Osteocyte (in vitro differentiated cells): ENCODE measurements at regions not wholly inside any gene's neighbourhood (a gene's known extent, or its start where the extent isn't known, plus 50 kb on each side); places are given as distances from the start of the nearest gene placed in this dataset.

ENCODE experiments used
- DNase-seq: peaks from one replicate; pipeline ENCODE4 v3.0.0; 2021; ENCODE audit warnings: mixed read lengths; ENCODE audit not compliant: unreplicated experiment; ENCODE audit errors: extremely low spot score
- H3K27ac Mint-ChIP-seq: one replicate; pipeline ENCODE4 v1.8.0; 2021; ENCODE audit warnings: mild to moderate bottlenecking, mixed read lengths; ENCODE audit not compliant: unreplicated experiment
- H3K27me3 Mint-ChIP-seq: one replicate; pipeline ENCODE4 v1.8.0; 2021; ENCODE audit warnings: mixed read lengths; ENCODE audit not compliant: unreplicated experiment
- H3K36me3 Mint-ChIP-seq: one replicate; pipeline ENCODE4 v1.8.0; 2021; ENCODE audit warnings: mixed read lengths; ENCODE audit not compliant: unreplicated experiment
- H3K4me1 Mint-ChIP-seq: one replicate; pipeline ENCODE4 v1.8.0; 2021; ENCODE audit warnings: mixed read lengths; ENCODE audit not compliant: unreplicated experiment
- H3K4me3 Mint-ChIP-seq: one replicate; pipeline ENCODE4 v1.8.0; 2021; ENCODE audit warnings: mild to moderate bottlenecking, moderate library complexity, mixed read lengths; ENCODE audit not compliant: unreplicated experiment
- H3K9me3 Mint-ChIP-seq: one replicate; pipeline ENCODE4 v1.8.0; 2021; ENCODE audit warnings: mixed read lengths; ENCODE audit not compliant: unreplicated experiment
- CTCF ChIP-seq: fragments of 200-600 bp; sonication (generic); IDR thresholded peaks from 2 replicates; pipeline ENCODE4 v1.5.0; 2021; ENCODE audit warnings: antibody characterized with exemption, mild to moderate bottlenecking, moderate library complexity

- Mint-ChIP-seq H3K4me1 (no peaks in the 10 kb centered on the region), H3K9me3 (peaks cover 3% of the 10 kb centered on the region), H3K4me3 (no peak overlapping the region), H3K36me3 (no peaks in the 10 kb centered on the region), H3K27me3 (no peaks in the 10 kb centered on the region), H3K27ac (peak overlapping the region; percentile 25)
- no peak for DNase-seq
- TF ChIP-seq CTCF: no peak
Observed at GRCh38 chr10:10092581-10092980, 925.1 kb upstream of the CELF2 start.

GRCh38 chr10:10093021-10093420, 924.7 kb upstream of the CELF2 start:
- no peak for TF ChIP-seq CTCF
- H3K27ac Mint-ChIP-seq: no peak overlapping the region
- no peaks in the 10 kb centered on the region for H3K27me3 Mint-ChIP-seq
- no peaks in the 10 kb centered on the region for H3K36me3 Mint-ChIP-seq
- no peak for DNase-seq
- H3K4me3 Mint-ChIP-seq: no peak overlapping the region
- H3K4me1 Mint-ChIP-seq: no peaks in the 10 kb centered on the region
- peaks cover 3% of the 10 kb centered on the region for H3K9me3 Mint-ChIP-seq

- no peak for DNase-seq
- TF ChIP-seq CTCF: no peak
Observed at GRCh38 chr10:10094691-10095090, 923.0 kb upstream of the CELF2 start.

GRCh38 chr10:10096296-10096695, 921.4 kb upstream of the CELF2 start:
- no peak for TF ChIP-seq CTCF
- Mint-ChIP-seq H3K36me3 (no peaks in the 10 kb centered on the region), H3K9me3 (peaks cover 19% of the 10 kb centered on the region), H3K4me3 (no peak overlapping the region), H3K4me1 (no peaks in the 10 kb centered on the region), H3K27me3 (no peaks in the 10 kb centered on the region), H3K27ac (no peak overlapping the region)
- DNase-seq: no peak

More at GRCh38 chr10:10094691-10095090, 923.0 kb upstream of the CELF2 start:
- Mint-ChIP-seq H3K27me3 (no peaks in the 10 kb centered on the region), H3K27ac (no peak overlapping the region), H3K4me3 (no peak overlapping the region), H3K9me3 (peaks cover 12% of the 10 kb centered on the region), H3K4me1 (no peaks in the 10 kb centered on the region), H3K36me3 (no peaks in the 10 kb centered on the region)

- DNase-seq: no peak
- Mint-ChIP-seq H3K36me3 (no peaks in the 10 kb centered on the region), H3K27me3 (no peaks in the 10 kb centered on the region), H3K27ac (no peak overlapping the region), H3K9me3 (peaks cover 19% of the 10 kb centered on the region), H3K4me3 (no peak overlapping the region), H3K4me1 (no peaks in the 10 kb centered on the region)
- no peak for TF ChIP-seq CTCF
Observed at GRCh38 chr10:10096898-10097297, 920.8 kb upstream of the CELF2 start.
